Neural cell (in vitro differentiated cells): ENCODE measurements at regions not wholly inside any gene's neighbourhood (a gene's known extent, or its start where the extent isn't known, plus 50 kb on each side); places are given as distances from the start of the nearest gene placed in this dataset.

ENCODE experiments used
- H2AFZ ChIP-seq: fragments of 200-600, 300-800 bp; sonication (generic), shearing (Covaris generic); 2 replicates; pipeline ENCODE4 v1.6.0; 2014; ENCODE audit warnings: low read depth, mild to moderate bottlenecking, antibody characterized with exemption, low read length, moderate library complexity
- H3F3A ChIP-seq: fragments of 200-600 bp; shearing (Covaris generic); 2 replicates; pipeline ENCODE4 v1.6.1; 2016; ENCODE audit warnings: mild to moderate bottlenecking, moderate library complexity, mixed read lengths, antibody characterized with exemption, low read length; ENCODE audit not compliant: insufficient read depth, poor library complexity, severe bottlenecking
- H3K27ac ChIP-seq: fragments of 200-600, 300-800 bp; sonication (generic), shearing (Covaris generic); 2 replicates; pipeline ENCODE4 v1.5.1; 2014; ENCODE audit warnings: mild to moderate bottlenecking, low read length, moderate library complexity
- H3K27me3 ChIP-seq: fragments of 300-800, 200-600 bp; sonication (generic), shearing (Covaris generic); 2 replicates; pipeline ENCODE4 v1.6.0; 2014; ENCODE audit warnings: mild to moderate bottlenecking, low read depth, low read length, moderate library complexity; ENCODE audit not compliant: insufficient read depth
- H3K36me3 ChIP-seq: fragments of 300-800, 200-600 bp; sonication (generic), shearing (Covaris generic); 2 replicates; pipeline ENCODE4 v1.5.1; 2014; ENCODE audit warnings: mild to moderate bottlenecking, antibody characterized with exemption, low read length, moderate library complexity; ENCODE audit not compliant: insufficient read depth
- H3K4me2 ChIP-seq: fragments of 300-800, 200-600 bp; sonication (generic), shearing (Covaris generic); 2 replicates; pipeline ENCODE4 v1.6.0; 2014; ENCODE audit warnings: mild to moderate bottlenecking, low read length
- H3K4me3 ChIP-seq: fragments of 300-800, 200-600 bp; sonication (generic), shearing (Covaris generic); 2 replicates; pipeline ENCODE4 v1.5.1; 2014; ENCODE audit warnings: mild to moderate bottlenecking, low read length, moderate library complexity
- H3K79me2 ChIP-seq: fragments of 200-600 bp; shearing (Covaris generic); replicated peaks from 2 replicates; pipeline ENCODE4 v1.6.0; 2014; ENCODE audit warnings: mild to moderate bottlenecking, low read length, moderate library complexity; ENCODE audit not compliant: insufficient read depth
- H3K9ac ChIP-seq: fragments of 300-800, 200-600 bp; sonication (generic), shearing (Covaris generic); 2 replicates; pipeline ENCODE4 v1.6.1; 2016; ENCODE audit warnings: mild to moderate bottlenecking, low read length, mixed read lengths
- H3K9me2 ChIP-seq: fragments of 200-600 bp; shearing (Covaris generic); 2 replicates; pipeline ENCODE4 v1.6.1; 2016; ENCODE audit warnings: mild to moderate bottlenecking, low read length, mixed read lengths; ENCODE audit not compliant: insufficient read depth
- H3K9me3 ChIP-seq: fragments of 200-600, 300-800 bp; sonication (generic), shearing (Covaris generic); 2 replicates; pipeline ENCODE4 v1.6.1; 2016; ENCODE audit warnings: mild to moderate bottlenecking, mixed run types, low read length, moderate library complexity, mixed read lengths
- H4K20me1 ChIP-seq: fragments of 200-600 bp; shearing (Covaris generic); 2 replicates; pipeline ENCODE4 v1.6.1; 2016; ENCODE audit warnings: mild to moderate bottlenecking, mixed run types; ENCODE audit not compliant: insufficient read depth
- EP300 ChIP-seq: fragments of 450-650 bp; conservative IDR thresholded peaks from 2 replicates; pipeline ENCODE4 v1.6.1; 2014; ENCODE audit warnings: antibody characterized with exemption, mild to moderate bottlenecking, moderate library complexity; ENCODE audit not compliant: poor library complexity, severe bottlenecking
- EZH2 ChIP-seq: fragments of 200-600, 300-800 bp; shearing (Covaris generic), sonication (generic); IDR thresholded peaks from 2 replicates; pipeline ENCODE4 v1.6.1; 2014; ENCODE audit warnings: antibody characterized with exemption, low read length, borderline replicate concordance, mild to moderate bottlenecking; ENCODE audit not compliant: insufficient read depth, poor library complexity, severe bottlenecking
- MXI1 ChIP-seq: fragments of 450-650 bp; conservative IDR thresholded peaks from 2 replicates; pipeline ENCODE4 v1.6.1; 2014; ENCODE audit warnings: antibody characterized with exemption, mild to moderate bottlenecking; ENCODE audit not compliant: poor library complexity, severe bottlenecking
- POLR2AphosphoS5 ChIP-seq: IDR thresholded peaks from 2 replicates; pipeline ENCODE4 v1.6.1; 2012
- RAD21 ChIP-seq: fragments of 450-650 bp; conservative IDR thresholded peaks from 2 replicates; pipeline ENCODE4 v1.6.1; 2014; ENCODE audit warnings: antibody characterized with exemption, mild to moderate bottlenecking, moderate library complexity
- SMC3 ChIP-seq: fragments of 450-650 bp; conservative IDR thresholded peaks from 2 replicates; pipeline ENCODE4 v1.6.1; 2014; ENCODE audit warnings: antibody characterized with exemption, mild to moderate bottlenecking, moderate library complexity; ENCODE audit not compliant: poor library complexity
- TAF1 ChIP-seq: IDR thresholded peaks from 2 replicates; pipeline ENCODE4 v1.6.1; 2012; ENCODE audit warnings: low read depth
- TF ChIP-seq, protein P1 (sequence below): IDR thresholded peaks from 2 replicates; pipeline ENCODE4 v1.6.1; 2012; ENCODE audit warnings: borderline replicate concordance
- TF ChIP-seq, protein P2 (sequence below): fragments of 450-650 bp; IDR thresholded peaks from 2 replicates; pipeline ENCODE4 v1.5.1; 2014; ENCODE audit warnings: antibody characterized with exemption, mild to moderate bottlenecking, moderate library complexity; ENCODE audit not compliant: poor library complexity, severe bottlenecking

DNA sequence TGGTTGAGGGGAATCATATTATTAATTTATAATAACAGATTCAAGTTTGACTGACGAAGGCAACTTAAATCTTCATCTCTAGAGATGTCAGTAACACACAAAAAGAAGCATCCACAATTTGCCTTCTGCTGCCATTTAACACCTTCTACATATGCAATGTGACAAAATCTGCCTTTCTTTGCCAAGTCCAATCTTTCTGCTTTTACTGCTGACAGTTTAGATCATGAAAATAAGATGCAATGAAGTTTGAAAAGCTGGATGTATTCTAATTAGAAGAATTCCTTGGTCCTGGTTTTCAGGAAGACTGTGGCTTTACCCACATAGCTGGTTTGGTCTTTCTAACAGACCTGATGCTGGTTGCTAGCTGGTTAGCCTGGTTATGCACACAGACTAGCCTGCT, 178.9 kb downstream of the ACER2 start:
- H3K27ac ChIP-seq = no peak overlapping the region
- H3K9ac ChIP-seq = no peak overlapping the region
- H4K20me1 ChIP-seq = no peaks in the 10 kb centered on the region
- no peak overlapping the region for H3K4me3 ChIP-seq
- no peaks in the 10 kb centered on the region for H3K79me2 ChIP-seq
- no peaks in the 10 kb centered on the region for H3K36me3 ChIP-seq
- TF ChIP-seq SMC3 (no peak), EZH2 (no peak), MXI1 (no peak), EP300 (no peak), RAD21 (no peak)
- TF ChIP-seq, protein P1, sequence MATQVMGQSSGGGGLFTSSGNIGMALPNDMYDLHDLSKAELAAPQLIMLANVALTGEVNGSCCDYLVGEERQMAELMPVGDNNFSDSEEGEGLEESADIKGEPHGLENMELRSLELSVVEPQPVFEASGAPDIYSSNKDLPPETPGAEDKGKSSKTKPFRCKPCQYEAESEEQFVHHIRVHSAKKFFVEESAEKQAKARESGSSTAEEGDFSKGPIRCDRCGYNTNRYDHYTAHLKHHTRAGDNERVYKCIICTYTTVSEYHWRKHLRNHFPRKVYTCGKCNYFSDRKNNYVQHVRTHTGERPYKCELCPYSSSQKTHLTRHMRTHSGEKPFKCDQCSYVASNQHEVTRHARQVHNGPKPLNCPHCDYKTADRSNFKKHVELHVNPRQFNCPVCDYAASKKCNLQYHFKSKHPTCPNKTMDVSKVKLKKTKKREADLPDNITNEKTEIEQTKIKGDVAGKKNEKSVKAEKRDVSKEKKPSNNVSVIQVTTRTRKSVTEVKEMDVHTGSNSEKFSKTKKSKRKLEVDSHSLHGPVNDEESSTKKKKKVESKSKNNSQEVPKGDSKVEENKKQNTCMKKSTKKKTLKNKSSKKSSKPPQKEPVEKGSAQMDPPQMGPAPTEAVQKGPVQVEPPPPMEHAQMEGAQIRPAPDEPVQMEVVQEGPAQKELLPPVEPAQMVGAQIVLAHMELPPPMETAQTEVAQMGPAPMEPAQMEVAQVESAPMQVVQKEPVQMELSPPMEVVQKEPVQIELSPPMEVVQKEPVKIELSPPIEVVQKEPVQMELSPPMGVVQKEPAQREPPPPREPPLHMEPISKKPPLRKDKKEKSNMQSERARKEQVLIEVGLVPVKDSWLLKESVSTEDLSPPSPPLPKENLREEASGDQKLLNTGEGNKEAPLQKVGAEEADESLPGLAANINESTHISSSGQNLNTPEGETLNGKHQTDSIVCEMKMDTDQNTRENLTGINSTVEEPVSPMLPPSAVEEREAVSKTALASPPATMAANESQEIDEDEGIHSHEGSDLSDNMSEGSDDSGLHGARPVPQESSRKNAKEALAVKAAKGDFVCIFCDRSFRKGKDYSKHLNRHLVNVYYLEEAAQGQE = no peak
- peaks cover 4% of the 10 kb centered on the region for H3K9me3 ChIP-seq
- H3K27me3 ChIP-seq = no peaks in the 10 kb centered on the region
- no peak overlapping the region for H2AFZ ChIP-seq
- H3K9me2 ChIP-seq = no peaks in the 10 kb centered on the region
- H3F3A ChIP-seq = no peaks in the 10 kb centered on the region
- H3K4me2 ChIP-seq = no peak overlapping the region

DNA sequence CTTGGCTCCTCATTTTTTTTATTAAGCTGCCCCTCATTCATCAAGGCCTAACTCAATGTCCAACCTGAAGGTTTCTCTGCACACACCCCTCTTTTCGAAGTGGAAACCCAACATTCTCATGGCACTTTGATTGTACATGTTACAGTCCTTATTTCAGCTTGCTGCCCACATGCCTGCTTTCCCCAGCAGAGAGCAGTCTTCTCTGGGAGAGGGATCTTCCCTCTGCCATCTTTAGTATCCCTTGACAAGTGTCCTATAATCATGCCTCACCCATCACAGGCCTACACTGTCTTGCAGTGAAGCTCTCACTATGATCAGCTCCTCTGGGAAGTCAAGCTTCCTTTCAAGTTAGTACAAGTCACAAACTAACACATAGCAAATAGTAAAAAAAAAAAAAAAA, 175.1 kb downstream of the ACER2 start:
- no peaks in the 10 kb centered on the region for H3K9me2 ChIP-seq
- H3K9me3 ChIP-seq = peaks cover 4% of the 10 kb centered on the region
- no peaks in the 10 kb centered on the region for H3F3A ChIP-seq
- no peaks in the 10 kb centered on the region for H4K20me1 ChIP-seq
- H3K27ac ChIP-seq = no peak overlapping the region
- TF ChIP-seq, protein P1 = no peak
- H2AFZ ChIP-seq = no peak overlapping the region
- no peaks in the 10 kb centered on the region for H3K36me3 ChIP-seq
- no peaks in the 10 kb centered on the region for H3K27me3 ChIP-seq
- H3K79me2 ChIP-seq = no peaks in the 10 kb centered on the region
- H3K4me3 ChIP-seq = no peak overlapping the region
- no peak overlapping the region for H3K9ac ChIP-seq
- H3K4me2 ChIP-seq = no peak overlapping the region

DNA sequence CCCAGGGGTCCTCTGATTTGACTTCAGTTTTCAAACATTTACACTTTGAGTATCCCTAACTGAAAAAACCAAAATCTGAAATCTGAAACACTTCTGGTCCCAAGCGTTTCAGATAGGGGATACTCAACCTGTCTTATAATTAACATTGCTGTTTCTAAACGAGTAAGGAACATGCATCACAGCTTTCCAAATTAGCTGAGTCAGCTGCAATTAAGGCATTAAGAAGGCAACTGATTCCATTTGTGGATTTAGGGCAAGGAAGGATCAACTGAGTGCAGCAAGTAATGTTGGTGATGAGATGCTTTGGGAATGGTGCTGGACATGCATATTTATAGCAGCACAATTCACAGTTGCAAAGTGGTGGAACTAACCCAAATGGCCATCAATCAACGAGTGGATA, 168.6 kb downstream of the ACER2 start:
- Histone ChIP-seq H3K79me2 (no peaks in the 10 kb centered on the region), H2AFZ (no peak overlapping the region)
- TF ChIP-seq TAF1 (no peak), EZH2 (no peak), RAD21 (no peak), SMC3 (no peak), MXI1 (no peak), EP300 (no peak), POLR2AphosphoS5 (no peak)
- TF ChIP-seq, protein P2, sequence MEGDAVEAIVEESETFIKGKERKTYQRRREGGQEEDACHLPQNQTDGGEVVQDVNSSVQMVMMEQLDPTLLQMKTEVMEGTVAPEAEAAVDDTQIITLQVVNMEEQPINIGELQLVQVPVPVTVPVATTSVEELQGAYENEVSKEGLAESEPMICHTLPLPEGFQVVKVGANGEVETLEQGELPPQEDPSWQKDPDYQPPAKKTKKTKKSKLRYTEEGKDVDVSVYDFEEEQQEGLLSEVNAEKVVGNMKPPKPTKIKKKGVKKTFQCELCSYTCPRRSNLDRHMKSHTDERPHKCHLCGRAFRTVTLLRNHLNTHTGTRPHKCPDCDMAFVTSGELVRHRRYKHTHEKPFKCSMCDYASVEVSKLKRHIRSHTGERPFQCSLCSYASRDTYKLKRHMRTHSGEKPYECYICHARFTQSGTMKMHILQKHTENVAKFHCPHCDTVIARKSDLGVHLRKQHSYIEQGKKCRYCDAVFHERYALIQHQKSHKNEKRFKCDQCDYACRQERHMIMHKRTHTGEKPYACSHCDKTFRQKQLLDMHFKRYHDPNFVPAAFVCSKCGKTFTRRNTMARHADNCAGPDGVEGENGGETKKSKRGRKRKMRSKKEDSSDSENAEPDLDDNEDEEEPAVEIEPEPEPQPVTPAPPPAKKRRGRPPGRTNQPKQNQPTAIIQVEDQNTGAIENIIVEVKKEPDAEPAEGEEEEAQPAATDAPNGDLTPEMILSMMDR = no peak
- TF ChIP-seq, protein P1 = no peak

More for the DNA sequence above, 168.6 kb downstream of the ACER2 start:
- Histone ChIP-seq H3K4me3 (no peak overlapping the region), H3K9me2 (no peaks in the 10 kb centered on the region), H3F3A (no peaks in the 10 kb centered on the region), H3K4me2 (no peak overlapping the region), H3K36me3 (no peaks in the 10 kb centered on the region), H3K27ac (no peak overlapping the region), H3K9me3 (no peaks in the 10 kb centered on the region), H4K20me1 (no peaks in the 10 kb centered on the region), H3K27me3 (no peaks in the 10 kb centered on the region), H3K9ac (no peak overlapping the region)
